HT-29 (cell line): ENCODE measurements at regions not wholly inside any gene's neighbourhood (a gene's known extent, or its start where the extent isn't known, plus 50 kb on each side); places are given as distances from the start of the nearest gene placed in this dataset.

ENCODE experiments used
- DNase-seq: peaks from one replicate; pipeline ENCODE4 v3.0.0-alpha.2; 2015; ENCODE audit warnings: low spot score

DNA sequence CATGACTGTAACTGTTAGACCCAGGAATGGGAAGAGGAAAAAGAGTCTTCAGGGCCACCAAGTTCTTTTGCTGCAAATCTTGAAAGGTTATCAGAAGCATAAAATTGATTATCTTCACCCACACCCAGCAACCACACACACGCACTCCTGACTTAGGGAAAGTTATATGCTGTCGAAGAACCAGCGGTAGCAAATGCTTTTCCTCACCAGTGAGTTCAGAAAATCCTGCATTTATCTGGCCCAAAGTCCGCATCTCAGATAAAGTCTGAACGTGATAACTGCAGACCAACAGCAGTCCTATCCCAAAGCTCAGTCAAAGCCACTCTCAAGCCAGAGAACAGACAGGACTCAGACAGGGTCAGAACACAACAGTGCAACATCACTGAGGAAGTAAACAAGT, 115.6 kb downstream of the IRS2 start:
- no peak for DNase-seq

DNA sequence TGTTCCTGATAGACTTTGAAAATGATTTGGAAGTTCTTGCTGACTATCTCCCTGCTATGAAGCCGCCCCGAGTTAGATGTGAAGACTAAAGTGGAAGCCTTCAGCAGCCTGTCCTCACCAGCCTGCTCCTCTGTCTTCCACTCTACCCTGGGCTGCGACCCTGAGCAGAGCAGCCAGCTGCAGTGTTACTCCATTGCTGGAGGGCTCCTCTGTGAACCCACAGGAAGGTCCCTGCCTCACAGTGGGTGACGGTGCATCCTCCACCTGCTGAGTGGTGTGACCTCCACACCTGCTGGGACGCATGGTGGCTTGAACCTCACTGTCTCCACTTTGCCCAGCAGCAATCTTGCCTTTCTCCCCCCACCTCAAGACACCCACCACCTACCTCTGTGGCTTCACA, 116.4 kb downstream of the IRS2 start:
- no peak for DNase-seq

DNA sequence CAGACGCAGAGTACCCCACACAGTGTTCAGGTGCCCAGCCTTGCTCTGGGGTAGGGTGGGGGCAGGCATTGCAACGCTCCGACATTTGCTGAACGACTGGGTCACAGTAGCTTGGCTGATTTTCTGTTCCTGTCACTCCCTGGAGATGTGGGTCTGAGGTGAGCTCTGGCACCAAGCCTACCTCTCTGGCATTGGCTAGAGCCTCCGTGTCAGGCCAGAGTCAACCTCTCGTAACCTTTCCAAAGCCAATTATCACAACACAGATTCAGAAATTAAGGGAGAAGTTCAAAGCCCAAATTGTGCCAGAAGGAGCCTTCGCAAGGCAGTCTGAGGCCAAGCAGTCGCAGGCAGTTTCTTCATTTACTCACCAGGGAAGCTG, 117.2 kb downstream of the IRS2 start:
- no peak for DNase-seq

DNA sequence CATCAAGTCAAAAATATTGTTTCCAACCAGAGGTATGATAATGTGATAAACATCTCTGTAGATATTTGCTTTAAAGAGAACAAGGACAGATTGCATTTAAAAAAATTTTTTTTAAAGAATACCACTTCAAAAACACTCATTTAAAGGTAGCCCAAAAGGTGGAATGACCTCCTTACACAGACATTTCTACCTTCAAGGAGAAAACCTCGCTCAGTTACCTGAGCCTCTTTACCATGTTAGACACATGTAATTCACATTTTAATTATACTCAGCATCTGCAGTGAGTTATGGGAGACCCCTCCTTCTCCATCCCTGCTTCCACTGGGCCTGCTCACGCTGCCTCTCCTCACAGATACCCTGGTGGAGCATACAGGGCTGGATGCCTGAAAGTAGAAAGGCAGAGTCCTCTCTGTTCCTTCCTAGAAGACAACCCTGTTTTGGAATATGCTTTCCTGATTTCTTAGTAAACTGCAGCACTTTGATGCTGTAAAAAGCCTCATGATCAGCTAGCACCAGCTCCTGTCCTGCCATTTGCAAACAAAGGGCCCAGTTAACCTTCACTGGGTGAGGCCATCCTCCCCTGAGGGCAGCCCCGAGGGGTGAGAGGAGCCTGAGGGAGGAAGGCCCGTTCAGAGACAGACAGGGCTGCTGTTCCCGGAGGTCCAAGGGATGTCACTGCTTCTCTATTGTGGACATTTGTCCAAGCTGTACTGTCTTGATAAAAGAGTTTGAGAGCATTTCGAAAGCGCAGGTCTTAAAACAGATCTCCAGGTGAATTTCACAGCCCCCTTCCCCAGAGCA, 117.8 kb downstream of the IRS2 start:
- no peak for DNase-seq

DNA sequence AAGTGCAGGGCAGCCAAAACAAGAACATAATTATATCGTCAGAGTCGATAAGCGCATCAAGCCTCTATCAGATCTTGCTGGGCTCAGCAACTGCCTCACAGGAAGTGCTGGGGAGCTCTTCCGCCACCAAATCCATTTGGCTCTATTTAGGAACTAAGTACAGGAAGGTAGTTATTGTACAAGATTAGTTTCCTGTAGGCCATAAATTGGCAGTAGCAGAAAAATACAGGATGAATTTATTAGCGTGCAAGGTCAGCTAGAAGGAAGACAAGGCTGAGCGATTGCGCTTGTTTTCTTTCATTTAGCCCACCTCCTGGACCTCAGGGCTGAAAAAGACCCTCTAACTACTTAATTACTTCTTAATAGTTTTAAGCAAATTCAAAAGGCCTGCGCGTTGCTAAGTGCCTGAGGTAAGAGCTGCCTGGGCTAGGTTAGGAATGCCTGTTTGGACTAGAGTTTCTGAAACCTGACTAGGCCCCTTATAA, 118.5 kb downstream of the IRS2 start:
- no peak for DNase-seq

DNA sequence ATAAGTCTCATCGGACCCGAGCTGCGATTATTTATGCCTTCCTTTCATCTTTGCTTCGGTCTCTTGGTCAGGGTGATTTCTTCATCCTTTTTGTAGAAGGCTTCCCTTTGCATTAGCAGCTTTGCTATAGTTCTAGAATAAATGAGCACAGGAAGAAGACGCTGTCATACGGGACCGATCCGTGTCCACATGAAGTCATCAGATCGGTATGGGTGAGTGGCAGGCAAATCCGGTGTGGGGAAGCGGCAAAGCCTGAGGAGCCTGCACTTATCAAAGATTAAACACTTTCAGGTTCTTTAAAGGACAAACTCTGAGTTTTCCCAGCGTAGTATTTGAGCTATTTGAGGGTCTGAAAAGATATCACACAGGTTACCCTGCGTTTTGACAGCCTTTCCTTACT, 119.3 kb downstream of the IRS2 start:
- DNase-seq: no peak

DNA sequence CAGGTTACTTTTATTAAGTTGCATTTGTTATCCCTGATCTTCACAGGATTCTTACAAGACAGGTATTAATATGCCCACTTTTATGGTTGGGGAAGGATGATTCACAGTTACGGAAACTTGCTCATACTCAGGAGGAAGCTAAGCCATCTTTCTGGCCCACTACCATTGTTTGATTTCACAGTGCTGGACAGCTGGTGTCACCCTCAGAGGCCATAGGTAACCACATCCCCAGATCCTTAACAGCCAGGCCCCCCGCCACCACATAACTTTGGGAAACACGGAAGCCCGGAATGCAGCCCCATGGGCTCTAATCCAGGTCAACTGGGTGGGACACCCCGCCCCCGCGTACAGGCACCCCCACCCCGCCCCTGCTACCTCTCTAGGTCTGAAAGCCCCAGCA, 119.7 kb downstream of the IRS2 start:
- DNase-seq: no peak

DNA sequence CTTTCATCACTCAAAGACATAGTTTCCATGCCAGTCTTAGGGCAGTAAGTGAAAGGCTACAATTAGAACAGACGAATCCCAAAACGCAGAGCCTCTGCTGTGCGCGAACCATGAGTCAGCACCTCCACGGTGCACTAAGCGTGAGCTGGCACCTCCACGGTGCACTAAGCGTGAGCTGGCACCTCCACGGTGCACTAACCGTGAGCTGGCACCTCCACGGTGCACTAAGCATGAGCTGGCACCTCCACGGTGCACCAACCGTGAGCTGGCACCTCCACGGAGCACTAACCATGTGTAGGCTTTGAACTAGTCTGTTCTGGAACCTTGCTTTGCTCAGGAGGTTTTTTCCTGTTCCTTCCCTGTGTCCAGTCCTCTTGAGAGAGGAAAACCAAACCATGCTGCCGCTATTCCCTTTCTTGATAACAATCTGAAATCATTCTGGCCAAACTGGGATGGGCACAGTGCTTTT, 120.6 kb downstream of the IRS2 start:
- no peak for DNase-seq

DNA sequence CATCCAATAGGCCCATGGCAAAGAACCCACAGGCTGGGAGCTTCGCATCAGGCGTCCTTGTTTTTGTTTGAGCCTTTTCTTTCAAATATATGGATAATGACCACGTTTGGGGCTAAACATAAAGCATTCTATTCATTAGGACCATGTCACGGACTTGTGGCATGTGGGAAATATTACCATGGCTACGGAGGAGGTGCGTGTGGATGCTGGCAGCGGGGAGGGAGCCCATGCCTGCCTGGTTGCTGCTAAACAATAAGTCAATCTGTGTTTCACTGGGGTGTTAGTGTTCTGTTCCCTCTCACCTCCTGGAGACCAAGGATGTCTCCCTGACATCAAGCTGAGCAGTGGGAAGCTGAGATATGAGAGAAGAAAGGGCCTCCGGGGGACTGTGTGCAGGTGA, 121.1 kb downstream of the IRS2 start:
- no peak for DNase-seq

DNA sequence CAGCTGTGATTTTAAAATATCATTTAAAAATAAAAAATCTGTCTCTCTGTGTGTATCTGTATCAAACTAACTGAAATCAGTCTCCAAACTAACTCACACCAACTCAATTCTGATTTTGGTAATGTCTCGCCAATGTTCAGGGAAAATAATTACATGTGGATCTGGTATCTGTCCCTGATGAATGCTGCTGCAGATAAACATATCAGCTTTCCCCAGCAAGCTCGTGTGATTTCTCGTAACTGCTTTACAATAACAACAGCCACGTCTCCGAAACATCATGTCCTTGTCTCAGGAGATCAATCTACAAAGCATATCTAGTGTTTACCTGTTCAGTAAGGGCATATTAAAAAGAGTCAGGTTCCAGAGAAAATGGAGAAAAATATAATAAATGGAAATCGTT, 129.0 kb downstream of the IRS2 start:
- DNase-seq: no peak

DNA sequence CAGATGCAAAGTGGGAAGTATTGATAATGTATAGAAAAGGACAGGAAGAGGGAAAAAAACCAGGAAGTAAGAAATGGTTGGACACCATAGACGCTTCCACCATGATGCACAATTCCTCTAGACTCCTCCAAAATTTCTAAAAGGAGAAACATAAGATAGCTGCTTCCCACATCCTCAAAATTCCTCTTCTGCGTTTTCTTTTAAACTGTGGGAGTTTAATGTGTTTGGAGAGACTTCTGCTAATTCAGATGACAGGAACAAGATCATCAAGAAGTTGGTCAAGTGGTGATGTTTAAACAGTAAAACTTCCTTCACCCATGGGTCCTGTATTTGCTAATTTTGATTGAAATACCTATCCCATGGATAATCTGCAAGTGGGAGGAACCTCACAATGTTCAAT, 130.2 kb downstream of the IRS2 start:
- DNase-seq: no peak

DNA sequence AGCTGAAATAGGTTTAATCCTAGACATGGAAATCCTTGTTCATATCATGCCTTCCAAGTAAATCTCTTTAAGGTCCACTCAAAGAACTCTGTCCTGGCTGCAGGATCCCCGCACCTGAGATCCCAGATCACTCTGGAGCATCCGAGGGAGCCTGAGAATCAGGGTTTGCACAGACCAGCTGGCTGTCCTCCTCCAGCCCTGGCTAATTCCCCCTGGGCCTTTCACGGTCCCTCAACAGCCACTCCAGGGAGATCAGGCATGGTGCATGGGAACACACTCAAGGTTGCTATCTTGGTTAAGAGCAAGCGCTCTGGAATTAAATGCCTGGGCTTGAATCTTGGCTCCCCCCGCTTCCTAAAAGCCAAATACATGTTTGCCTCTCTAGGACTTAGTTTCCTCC, 130.8 kb downstream of the IRS2 start:
- DNase-seq: no peak

DNA sequence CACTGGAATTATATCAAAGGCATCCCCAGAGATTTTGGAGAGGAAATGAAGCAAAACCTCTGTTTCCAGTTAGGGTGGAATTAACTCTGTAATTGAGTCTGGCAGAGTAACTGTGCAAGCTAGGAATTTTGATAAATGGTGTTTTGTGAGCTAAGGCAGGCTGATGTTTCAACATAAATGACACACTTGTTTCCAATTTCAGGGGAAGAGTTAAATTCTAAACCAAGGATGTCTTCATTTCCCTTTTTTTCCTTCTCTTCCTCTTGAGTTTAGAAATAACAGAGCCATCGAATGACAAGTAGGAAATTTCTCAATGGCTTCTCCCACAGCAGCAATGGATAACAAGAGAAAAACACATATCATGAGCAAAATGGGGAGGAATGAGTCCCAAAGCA, 131.2 kb downstream of the IRS2 start:
- no peak for DNase-seq

DNA sequence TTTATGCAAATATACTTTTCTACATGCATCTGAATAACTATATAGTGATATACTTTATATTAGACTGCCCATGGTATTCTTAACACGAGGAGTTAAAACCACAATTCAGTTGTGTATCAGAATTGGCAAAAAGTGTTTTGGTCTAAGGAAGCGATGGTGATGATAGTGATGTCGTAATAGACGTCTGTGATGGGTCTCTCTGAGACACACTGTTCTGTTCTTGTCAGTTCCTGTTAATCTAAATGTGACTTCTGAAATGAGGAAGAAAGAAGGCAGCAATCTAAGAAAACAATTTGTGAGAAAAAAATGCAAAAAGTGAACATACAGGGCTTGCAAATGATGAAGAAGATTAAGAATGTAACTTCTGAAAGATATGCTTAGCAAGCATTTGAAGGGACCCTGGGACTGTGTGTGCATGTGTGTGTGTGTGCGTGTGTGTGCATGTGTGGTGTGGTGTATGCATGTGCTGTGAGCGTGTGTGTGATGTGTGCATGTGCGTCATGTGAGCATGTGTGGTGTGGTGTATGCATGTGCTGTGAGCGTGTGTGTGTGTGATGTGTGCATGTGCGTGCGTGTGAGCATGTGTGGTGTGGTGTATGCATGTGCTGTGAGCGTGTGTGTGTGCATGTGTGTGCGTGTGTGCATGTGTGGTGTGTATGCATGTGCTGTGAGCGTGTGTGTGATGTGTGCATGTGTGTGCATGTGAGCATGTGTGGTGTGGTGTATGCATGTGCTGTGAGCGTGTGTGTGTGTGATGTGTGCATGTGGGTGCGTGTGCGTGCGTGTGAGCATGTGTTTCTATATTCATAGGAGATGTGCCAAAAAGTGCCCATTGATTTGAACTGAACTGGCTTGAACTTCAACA, 131.8 kb downstream of the IRS2 start:
- no peak for DNase-seq

DNA sequence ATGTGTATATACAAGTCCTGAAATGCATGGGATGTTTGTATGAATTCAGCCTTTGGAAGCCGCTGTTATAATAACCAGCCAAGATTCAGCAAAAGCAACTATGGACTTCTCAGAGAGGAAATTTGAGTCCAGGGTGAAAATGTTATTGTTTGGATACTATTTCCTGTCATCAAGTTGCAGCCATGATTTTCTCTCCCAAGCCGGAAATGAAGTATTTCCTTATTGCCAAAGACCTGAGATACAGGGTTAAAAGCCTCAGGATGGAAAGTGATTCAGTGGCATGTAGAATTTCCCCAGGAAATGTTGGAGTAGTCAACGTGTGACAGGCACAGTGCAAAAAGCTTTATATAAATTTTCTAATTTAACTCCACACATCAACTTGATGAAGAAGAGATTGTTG, 133.9 kb downstream of the IRS2 start:
- no peak for DNase-seq

DNA sequence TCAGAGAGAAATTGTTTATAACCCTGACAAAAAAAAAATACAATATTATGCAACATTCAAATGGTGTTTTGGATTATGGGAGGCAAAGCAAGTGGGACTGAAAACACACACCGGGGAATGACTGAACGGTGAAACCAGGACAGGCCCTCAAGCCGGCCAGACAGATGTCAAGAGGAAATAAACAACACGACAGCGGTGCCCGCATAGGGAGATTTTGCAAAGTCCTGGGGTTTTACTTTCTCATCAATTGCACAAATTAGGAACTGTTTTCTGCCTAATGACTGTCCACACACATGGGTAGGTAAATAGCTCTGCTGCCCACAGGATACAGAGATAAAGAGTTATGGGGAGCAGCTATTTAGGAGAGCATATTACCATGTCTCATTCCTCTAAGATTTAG, 134.5 kb downstream of the IRS2 start:
- DNase-seq: no peak

DNA sequence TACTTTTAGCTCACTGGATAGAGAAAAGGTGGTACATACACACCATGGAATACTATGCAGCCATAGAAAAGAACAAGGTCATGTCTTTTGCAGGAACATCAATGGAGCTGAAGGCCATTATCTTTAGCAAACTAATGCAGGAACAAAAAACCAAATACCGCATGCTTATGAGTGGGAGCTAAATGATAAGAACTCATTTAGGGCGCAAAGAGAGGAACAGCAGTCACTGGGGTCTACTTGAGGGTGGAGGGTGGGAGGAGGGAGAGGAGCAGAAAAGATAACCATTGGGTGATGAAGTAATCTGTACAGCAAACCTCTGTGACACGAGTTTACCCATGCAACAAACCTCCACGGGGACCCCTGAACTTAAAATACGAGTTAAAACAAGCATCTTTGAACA, 135.1 kb downstream of the IRS2 start:
- DNase-seq: no peak

DNA sequence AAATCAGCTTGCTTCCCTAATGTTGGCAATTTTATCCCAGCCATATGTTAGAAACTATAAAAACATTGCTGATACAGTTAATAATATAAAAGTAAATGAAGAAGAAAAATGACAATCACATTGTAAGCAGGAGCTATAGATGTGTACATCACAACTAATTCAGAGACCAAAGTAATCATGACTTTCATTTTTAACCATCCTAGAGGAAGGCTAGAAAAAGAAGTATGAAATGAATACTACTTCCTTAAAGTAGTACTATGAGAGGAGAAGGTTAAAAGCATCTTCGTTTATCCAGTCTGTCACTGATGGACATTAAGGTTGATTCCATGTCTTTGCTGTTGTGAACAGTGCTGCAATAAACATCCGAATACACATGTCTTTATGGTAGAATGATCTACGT, 135.5 kb downstream of the IRS2 start:
- no peak for DNase-seq

DNA sequence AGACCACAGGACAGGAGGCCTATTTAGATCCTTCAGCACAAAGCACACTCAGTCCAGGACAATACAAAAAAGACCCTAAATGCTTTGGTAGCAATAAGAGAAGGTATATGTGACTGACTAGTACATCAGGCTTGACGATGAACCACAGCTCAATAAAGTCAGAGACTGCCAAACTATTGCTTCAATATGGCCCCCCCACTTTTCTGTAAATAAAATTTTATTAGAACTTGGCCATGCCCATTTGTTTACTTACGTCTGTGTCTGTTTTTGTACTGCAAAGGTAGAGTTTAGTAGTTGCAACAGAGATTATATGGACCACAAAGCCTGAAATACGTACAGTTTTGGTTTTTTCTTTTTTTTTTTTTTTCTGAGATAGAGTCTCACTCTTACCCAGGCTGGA, 136.7 kb downstream of the IRS2 start:
- DNase-seq: no peak

DNA sequence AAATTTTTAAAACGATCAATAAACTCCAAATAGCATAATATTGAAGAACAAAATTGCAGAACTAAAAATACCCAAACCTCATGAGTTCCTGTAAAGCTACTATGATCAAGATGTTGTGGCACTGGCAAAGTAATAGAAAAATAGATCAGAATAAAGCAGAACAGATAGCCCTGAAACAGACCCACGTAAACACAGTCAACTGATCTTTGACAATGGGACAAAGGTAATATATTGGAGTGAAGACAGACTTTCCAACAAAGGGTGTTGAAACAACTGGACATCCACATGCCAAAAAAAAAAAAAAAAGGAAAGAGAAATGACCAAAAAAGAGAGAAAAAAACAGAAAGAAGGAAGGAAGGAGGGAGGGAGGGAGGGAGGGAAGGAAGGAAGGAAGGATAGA, 138.7 kb downstream of the IRS2 start:
- no peak for DNase-seq

DNA sequence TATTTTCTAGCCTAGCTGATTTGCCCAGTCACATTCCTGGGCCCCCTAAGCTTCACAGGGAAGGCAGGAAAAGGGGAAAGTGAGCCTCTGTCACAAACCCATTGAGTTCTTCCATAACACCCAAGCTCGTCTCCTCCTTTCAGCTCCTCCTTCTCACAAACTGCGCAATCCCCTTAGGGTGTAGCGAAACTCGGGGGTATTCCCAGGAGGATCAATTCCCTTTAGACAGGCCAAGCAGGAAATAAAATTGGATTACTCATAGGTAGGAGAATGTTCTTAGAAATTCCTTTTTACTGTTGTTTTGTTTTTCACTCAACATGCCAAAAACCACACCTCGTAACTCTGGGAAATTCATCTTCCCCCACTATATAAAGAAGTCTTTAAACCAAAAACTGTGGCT, 139.3 kb downstream of the IRS2 start:
- no peak for DNase-seq

DNA sequence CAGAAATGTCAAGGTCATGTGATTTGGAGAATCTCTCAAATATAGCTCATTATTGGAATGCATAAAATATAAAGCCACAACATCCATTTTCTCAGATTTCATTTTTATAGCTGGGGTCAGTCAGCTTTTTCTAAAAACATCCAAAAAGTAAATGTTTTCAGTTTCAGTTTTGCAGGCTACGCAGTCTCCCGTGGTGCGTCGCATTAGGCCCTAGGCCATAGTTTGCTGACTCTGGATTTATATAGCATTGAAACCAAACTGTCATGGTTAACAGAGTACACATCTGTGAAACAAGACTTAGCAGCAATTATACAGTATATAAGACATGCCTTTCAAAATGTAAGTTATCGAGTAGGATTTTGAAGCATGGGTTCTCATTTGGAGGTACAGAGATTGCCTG, 140.0 kb downstream of the IRS2 start:
- DNase-seq: no peak

DNA sequence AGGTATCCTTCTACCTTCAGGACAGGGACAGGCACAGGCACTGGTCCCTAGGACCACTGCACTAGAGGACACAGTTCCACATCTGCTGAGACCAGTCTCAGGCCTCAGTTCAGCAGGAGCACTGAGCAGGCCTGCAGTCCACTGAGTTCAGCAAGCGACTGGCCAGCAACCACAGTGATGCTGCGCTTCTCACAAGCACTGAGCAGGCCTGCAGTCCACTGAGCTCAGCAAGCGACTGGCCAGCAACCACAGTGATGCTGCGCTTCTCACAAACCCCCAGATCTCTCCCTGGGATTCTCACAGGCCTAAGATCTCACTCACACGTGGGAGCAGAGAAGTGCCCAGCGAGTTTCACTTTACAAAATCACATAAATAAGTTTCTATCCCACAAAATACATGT, 140.6 kb downstream of the IRS2 start:
- no peak for DNase-seq
